Testis (tissue), 2 donors: ENCODE measurements at regions not wholly inside any gene's neighbourhood (a gene's known extent, or its start where the extent isn't known, plus 50 kb on each side); places are given as distances from the start of the nearest gene placed in this dataset.

Source experiments
- DNase-seq: peaks from one replicate; pipeline ENCODE4 v3.0.0-alpha.2; 2019
- H3K27ac ChIP-seq, 2 donors: fragments of 200-600 bp; sonication (generic); one replicate each; pipeline ENCODE4 v1.5.1; 2019
- H3K27me3 ChIP-seq: fragments of 200-600 bp; sonication (generic); one replicate; pipeline ENCODE4 v1.5.1; 2019
- H3K36me3 ChIP-seq: fragments of 200-600 bp; sonication (generic); one replicate; pipeline ENCODE4 v1.5.1; 2017; ENCODE audit warnings: low read depth; ENCODE audit errors: missing control alignments
- H3K4me1 ChIP-seq: fragments of 200-600 bp; sonication (generic); one replicate; pipeline ENCODE4 v1.5.1; 2019
- H3K4me3 ChIP-seq, 2 donors: fragments of 200-600 bp; sonication (generic); one replicate each; pipeline ENCODE4 v1.5.1; 2017 to 2019
- H3K9me3 ChIP-seq: fragments of 200-600 bp; sonication (generic); one replicate; pipeline ENCODE4 v1.5.1; 2017
- POLR2A ChIP-seq: fragments of 450-650 bp; IDR thresholded peaks from one replicate; pipeline ENCODE4 v1.6.1; 2017; ENCODE audit warnings: antibody characterized with exemption, mild to moderate bottlenecking, moderate library complexity
- WGBS, 2 donors: methylation state at CpG; one replicate each; pipeline ENCODE4 v1.1.5; 2018; 5-methylcytosine and 5-hydroxymethylcytosine counted together
- intact Hi-C: fragments of 100-400 bp; cut with DNase I; formaldehyde crosslinking; loops from one replicate; pipeline ENCODE4 v1.15.1; 2023; ENCODE audit warnings: low total_unique reads
- TF ChIP-seq, protein P1 (sequence below), 3 experiments: fragments of 450-650 bp in 2 of 3; fragments of 200-600 bp in 1 of 3; sonication (generic) in 1 of 3; IDR thresholded peaks; one replicate each; pipeline ENCODE4 v1.5.1; 2016 to 2019; ENCODE audit warnings: antibody characterized with exemption in 3 of 3, mild to moderate bottlenecking in 2 of 3, moderate library complexity in 1 of 3

GRCh38 chr12:93073324-93073723, 144.2 kb upstream of the EEA1 start:
- DNase-seq: no peak
- WGBS, 2 donors: 61 to 70% methylated on average over 4 of the region's 4 CpGs
- no peaks in the 10 kb centered on the region for H3K27me3 ChIP-seq
- intact Hi-C loops: no loop called here
- H3K4me3 ChIP-seq: no peak overlapping the region
- peaks cover 3% of the 10 kb centered on the region for H3K4me1 ChIP-seq
- H3K27ac ChIP-seq: no peak overlapping the region
- no peak for TF ChIP-seq POLR2A
- TF ChIP-seq, protein P1, sequence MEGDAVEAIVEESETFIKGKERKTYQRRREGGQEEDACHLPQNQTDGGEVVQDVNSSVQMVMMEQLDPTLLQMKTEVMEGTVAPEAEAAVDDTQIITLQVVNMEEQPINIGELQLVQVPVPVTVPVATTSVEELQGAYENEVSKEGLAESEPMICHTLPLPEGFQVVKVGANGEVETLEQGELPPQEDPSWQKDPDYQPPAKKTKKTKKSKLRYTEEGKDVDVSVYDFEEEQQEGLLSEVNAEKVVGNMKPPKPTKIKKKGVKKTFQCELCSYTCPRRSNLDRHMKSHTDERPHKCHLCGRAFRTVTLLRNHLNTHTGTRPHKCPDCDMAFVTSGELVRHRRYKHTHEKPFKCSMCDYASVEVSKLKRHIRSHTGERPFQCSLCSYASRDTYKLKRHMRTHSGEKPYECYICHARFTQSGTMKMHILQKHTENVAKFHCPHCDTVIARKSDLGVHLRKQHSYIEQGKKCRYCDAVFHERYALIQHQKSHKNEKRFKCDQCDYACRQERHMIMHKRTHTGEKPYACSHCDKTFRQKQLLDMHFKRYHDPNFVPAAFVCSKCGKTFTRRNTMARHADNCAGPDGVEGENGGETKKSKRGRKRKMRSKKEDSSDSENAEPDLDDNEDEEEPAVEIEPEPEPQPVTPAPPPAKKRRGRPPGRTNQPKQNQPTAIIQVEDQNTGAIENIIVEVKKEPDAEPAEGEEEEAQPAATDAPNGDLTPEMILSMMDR (IDR thresholded peaks at IDR 0.05): no peak
- H3K9me3 ChIP-seq: no peaks in the 10 kb centered on the region
- no peaks in the 10 kb centered on the region for H3K36me3 ChIP-seq

DNA sequence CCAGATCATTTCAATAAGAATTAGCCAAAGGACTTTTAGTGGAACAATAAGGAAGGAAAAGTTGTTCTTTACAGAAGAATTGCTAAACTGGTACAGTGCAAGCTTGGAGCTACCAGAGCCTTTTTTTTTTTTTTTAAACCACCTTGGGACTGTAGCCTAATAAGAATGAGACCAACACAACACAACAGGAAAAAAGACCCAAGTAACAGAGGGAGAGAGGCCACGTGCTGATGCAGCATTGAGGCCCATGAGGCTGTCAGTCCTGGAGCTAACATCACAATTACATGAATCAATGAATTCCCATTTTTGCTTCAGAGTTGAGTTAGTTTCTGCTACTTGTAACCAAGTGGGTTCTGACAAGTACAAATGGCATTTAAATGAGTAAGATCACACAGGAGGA, 149.0 kb upstream of the EEA1 start:
- no peak overlapping the region for H3K4me3 ChIP-seq
- DNase-seq: no peak
- H3K27me3 ChIP-seq: no peaks in the 10 kb centered on the region
- no peaks in the 10 kb centered on the region for H3K36me3 ChIP-seq
- H3K9me3 ChIP-seq: no peaks in the 10 kb centered on the region
- TF ChIP-seq, protein P1 (IDR thresholded peaks at IDR 0.05): no peak
- no peak for TF ChIP-seq POLR2A
- intact Hi-C loops: no loop called here
- 41 to 58% methylated on average over 1 of the region's 1 CpG for WGBS, 2 donors
- H3K4me1 ChIP-seq: peaks cover 3% of the 10 kb centered on the region
- no peak overlapping the region for H3K27ac ChIP-seq

- TF ChIP-seq, protein P1 (IDR thresholded peaks at IDR 0.05): no peak
- no peak for TF ChIP-seq POLR2A
- intact Hi-C loops: no loop called here
- H3K9me3 ChIP-seq: no peaks in the 10 kb centered on the region
- no peaks in the 10 kb centered on the region for H3K36me3 ChIP-seq
- WGBS, 2 donors: 82 to 92% methylated on average over 8 of the region's 8 CpGs
- no peak overlapping the region for H3K4me3 ChIP-seq
- H3K27ac ChIP-seq: no peak overlapping the region
- H3K27me3 ChIP-seq: no peaks in the 10 kb centered on the region
- peaks cover 3% of the 10 kb centered on the region for H3K4me1 ChIP-seq
- no peak for DNase-seq
Observed at GRCh38 chr12:93078577-93078976, 149.5 kb upstream of the EEA1 start.

- Histone ChIP-seq H3K27me3 (no peaks in the 10 kb centered on the region), H3K27ac (no peak overlapping the region), H3K4me3 (no peak overlapping the region), H3K4me1 (peaks cover 3% of the 10 kb centered on the region), H3K9me3 (no peaks in the 10 kb centered on the region), H3K36me3 (no peaks in the 10 kb centered on the region)
- WGBS, 2 donors: 94 to 95% methylated on average over 3 of the region's 3 CpGs
- intact Hi-C loops: no loop called here
- TF ChIP-seq POLR2A: no peak
- TF ChIP-seq, protein P1 (IDR thresholded peaks at IDR 0.05): no peak
- DNase-seq: no peak
Observed at GRCh38 chr12:93079271-93079670, 150.2 kb upstream of the EEA1 start.

GRCh38 chr12:93079976-93080375, 150.9 kb upstream of the EEA1 start:
- H3K36me3 ChIP-seq: no peaks in the 10 kb centered on the region
- WGBS, 2 donors: 83 to 85% methylated on average over 6 of the region's 6 CpGs
- no peak for TF ChIP-seq POLR2A
- TF ChIP-seq, protein P1 (IDR thresholded peaks at IDR 0.05): no peak
- peaks cover 3% of the 10 kb centered on the region for H3K4me1 ChIP-seq
- no peaks in the 10 kb centered on the region for H3K9me3 ChIP-seq
- no peak overlapping the region for H3K4me3 ChIP-seq
- DNase-seq: no peak
- intact Hi-C loops: no loop called here
- H3K27ac ChIP-seq: no peak overlapping the region
- H3K27me3 ChIP-seq: no peaks in the 10 kb centered on the region
